DMS114 treated with DMSO at 0.1 percent for 48 hours (cell line): ENCODE measurements at regions not wholly inside any gene's neighbourhood (a gene's known extent, or its start where the extent isn't known, plus 50 kb on each side); places are given as distances from the start of the nearest gene placed in this dataset.
"Not testable (repeated sequence)": the region's sequence is repeated elsewhere in the genome, so short reads cannot be mapped to it uniquely, and the experiment has no call there.

ENCODE experiments used
- DNase-seq: peaks from one replicate; lab custom pipeline; 2025; ENCODE audit not compliant: unreplicated experiment; lab: John Stamatoyannopoulos, UW

- DNase-seq: no peak
Observed at GRCh38 chr5:86143837-86144236, 473.9 kb upstream of the COX7C start.

DNA sequence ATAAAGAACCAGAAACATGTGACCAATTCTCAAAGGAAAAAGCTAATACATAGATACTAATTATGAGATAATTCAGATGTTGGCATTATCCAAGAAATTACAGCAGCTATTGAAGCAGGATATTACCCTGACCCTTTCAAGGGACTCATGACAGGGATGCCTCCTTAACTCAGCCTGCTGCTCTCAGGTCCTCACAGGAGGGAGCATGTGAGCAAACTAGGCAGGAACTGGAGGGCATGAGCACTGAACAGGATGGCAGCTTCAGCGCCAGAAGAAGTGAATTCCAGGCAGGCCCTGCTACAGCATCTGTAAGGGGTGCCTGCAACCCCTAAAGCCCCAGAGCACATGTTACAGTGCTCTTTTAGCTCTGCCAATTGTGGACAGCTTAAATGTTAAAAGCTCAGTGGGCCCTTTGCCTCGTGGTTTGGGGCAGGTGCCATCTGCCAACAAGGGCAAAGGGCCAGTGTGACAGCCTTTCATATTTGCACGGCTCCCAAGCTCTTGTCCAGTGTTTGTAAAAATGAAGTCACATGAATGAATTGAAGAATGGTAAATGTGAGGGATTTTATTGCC, 464.7 kb upstream of the COX7C start:
- DNase-seq: no peak

DNA sequence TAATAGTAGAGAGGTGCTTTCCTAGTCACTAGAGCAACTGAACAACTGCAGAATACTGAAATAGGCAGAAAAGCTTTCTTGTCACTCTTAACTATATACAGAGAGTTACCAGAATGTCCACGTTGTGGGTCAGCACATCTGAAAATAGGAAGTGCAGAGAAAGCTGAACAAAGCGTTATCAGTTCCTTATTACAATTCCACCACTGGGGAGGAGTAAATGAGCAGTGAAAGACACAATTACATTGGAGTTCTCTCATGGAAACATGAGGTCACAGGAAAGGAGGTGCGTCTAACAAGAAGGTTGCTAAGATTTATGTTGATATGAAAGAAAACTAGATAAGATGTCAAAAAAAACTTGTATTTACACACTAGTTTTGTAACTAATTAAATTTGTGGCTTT, 461.9 kb upstream of the COX7C start:
- no peak for DNase-seq

DNA sequence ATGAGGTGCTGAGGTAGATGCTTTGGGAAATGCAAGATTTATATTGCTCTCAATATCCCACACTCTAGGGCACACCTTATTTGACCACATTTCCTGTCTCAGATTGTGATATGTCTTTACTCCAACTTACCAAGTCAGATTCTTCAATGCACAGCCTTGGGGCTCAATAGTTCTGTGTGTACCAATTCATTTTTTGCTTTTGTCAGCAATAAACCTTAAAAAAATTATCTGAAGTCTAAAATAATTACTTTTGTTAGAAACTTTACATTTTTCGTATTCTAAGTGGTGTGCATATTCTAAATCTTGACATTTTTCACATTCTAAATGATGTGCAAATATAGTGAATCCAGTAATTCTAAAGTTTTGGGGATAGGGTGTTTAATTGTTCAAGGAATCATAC, 447.5 kb upstream of the COX7C start:
- DNase-seq: no peak

- DNase-seq: no peak
Observed at GRCh38 chr5:86175224-86175623, 442.5 kb upstream of the COX7C start.

DNA sequence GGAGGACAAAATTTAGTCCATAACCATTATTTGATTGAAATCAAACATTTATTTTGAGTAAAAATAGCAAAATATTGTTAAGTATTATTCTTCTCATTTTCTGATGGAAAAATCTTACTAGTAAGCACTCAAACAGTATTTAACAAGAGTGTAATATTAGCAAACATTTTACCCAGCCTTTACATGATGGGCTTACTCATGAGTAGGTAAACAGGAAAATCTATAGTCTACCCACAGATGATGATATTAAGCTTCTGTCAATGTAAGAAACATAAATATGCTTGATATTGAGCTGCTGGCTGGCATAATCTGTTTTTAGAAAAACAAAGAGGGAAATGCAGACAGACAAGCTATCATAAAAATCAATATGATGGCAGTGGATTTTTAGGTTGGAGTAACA, 418.5 kb upstream of the COX7C start:
- no peak for DNase-seq

DNA sequence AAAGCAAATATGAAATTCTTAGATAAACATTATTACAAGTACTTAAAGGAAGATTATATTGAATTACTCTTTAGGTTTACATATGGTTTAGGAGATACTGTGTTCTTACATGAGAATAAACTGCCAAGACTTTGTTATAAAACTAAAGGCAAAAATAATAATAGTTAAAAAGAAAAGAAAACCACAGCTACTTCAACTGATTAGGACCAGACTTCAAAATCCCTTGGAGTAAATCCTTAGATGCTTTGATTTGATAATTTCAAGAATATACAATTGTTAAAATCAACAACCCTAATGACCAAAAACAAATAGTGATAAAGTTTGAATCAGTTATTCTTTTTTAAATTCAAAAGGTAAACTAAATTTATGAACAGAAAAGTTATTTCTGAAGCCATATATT, 389.6 kb upstream of the COX7C start:
- DNase-seq: no peak

GRCh38 chr5:86232246-86232645, 385.5 kb upstream of the COX7C start:
- DNase-seq: no peak

DNA sequence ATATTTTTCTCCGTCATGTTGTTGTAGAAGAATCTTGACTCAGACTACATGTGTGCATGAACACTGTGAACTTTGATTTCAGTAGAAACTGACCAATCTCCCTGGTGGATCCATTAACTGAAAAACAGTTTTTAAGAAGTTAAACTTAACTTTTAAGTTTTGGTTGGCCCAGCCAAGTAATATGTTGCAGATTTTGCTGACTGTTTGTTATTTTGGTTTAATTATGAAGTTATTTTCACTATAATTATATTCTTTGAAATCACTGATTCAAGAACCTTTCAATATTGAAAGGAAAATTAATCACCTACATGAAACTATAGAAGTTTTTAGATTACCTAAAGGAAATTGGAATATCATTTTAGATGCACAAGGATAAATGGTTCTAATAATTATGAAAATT, 373.6 kb upstream of the COX7C start:
- no peak for DNase-seq

DNA sequence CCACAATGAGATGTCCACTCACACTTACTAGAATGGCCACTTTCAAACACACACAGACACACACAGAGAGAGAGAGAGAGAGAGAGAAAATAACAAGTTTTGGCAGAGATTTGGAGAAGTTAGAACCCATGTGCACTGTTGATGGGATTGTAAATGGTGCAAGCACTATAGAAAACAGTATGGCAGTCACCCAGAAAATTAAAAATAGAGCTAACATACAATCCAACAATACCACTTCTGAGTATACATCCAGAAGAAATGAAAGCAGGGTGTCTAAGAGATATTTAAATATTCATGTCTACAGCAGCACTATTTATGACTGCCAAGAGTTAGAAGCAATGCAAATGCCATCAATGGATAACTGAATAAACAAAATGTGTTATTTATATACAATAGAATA, 359.9 kb upstream of the COX7C start:
- no peak for DNase-seq

DNA sequence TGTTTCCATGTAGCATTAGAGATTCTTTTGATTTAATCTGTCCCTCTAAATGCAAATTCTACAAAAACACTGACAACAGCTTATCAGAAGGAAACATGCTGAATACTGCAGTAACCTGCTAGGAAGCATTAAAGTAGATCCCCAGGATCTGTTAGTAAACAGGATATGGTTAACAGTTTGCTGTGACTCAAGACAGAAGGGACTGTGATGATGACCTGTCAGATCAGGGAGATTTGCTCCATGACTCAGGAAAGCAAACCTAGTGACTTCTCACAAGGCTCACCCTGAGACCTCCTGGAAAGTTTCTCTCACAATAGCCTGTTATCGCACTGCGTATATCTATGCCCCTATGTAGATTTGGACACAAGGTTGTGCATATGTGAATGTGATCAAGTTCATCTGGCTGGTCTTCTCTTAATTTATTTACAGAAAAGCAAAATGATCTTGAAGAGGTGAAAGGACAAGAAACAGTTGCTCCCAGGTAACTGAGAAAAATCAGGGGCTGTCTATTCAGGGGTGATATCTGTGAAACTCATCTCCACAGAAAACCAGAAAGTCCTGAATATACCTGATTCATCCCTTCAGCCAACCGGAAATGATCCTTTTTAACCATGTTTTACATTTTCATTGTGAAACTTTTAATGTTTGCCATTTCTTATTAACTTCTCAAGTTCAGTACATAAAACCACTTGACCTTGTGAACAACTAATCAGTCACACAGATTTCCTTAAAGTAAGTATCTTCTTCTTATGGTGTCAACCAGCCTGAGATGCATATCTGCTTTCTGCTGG, 333.1 kb upstream of the COX7C start:
- not testable (repeated sequence) for DNase-seq

DNA sequence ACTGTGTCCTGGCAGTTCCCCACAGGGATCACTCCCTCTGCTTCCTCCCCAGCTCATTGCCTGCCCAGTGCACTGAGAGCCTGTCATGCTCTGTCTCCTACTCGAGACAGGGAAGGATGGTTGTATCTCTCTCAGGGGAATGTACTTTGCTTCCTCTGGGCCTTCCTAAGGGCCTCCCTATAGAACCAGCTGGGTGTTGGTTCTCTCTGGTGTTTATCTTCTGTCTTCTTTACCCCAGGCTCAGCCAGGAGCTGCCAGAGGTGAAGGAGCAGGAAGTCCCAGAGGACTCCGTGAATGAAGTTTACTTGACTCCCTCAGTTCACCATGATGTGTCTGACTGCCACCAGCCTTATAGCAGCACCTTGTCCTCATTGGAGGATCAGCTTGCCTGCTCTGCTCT, 330.3 kb upstream of the COX7C start:
- not testable (repeated sequence) for DNase-seq

- DNase-seq: not testable (repeated sequence)
Observed at GRCh38 chr5:86289786-86290185, 328.0 kb upstream of the COX7C start.

GRCh38 chr5:86292811-86293210, 324.9 kb upstream of the COX7C start:
- not testable (repeated sequence) for DNase-seq

GRCh38 chr5:86302643-86303042, 315.1 kb upstream of the COX7C start:
- DNase-seq: not testable (repeated sequence)

- DNase-seq: peak; percentile 4
Observed at GRCh38 chr5:86305050-86305449, 312.7 kb upstream of the COX7C start.

GRCh38 chr5:86314951-86315350, 302.8 kb upstream of the COX7C start:
- no peak for DNase-seq

DNA sequence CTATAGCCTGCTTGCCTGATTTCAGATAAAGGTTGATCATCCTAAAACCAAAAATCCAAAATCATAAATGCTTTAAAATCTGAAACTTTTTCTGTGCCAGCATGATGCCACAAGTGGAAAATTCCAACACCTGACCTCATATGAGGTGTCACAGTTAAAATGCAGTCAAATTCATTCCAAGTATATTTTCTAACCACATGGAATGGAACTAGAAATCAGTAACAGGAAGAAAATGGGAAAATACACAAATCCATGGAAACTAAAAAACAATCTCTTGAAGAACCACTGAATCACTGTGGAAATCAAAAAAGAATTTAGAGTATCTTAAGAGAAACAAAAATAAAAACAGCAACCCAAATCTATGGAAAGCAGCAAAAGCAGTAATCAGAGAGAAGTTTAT, 297.5 kb upstream of the COX7C start:
- DNase-seq: no peak

GRCh38 chr5:86329318-86329717, 288.4 kb upstream of the COX7C start:
- no peak for DNase-seq

GRCh38 chr5:86330736-86331135, 287.0 kb upstream of the COX7C start:
- DNase-seq: no peak

- DNase-seq: no peak
Observed at GRCh38 chr5:86332851-86333250, 284.9 kb upstream of the COX7C start.

- no peak for DNase-seq
Observed at GRCh38 chr5:86337667-86338460, 279.9 kb upstream of the COX7C start.
